Erythroblast (primary cell): ENCODE measurements at regions not wholly inside any gene's neighbourhood (a gene's known extent, or its start where the extent isn't known, plus 50 kb on each side); places are given as distances from the start of the nearest gene placed in this dataset.

Experiments used
- GATA1 ChIP-seq: IDR thresholded peaks from 2 replicates; pipeline ENCODE4 v1.6.1; 2011; ENCODE audit warnings: low read depth, mild to moderate bottlenecking, control low read depth, low read length, moderate library complexity
- POLR2A ChIP-seq: IDR thresholded peaks from 2 replicates; pipeline ENCODE4 v1.6.1; 2011; ENCODE audit warnings: mild to moderate bottlenecking, low read length

DNA sequence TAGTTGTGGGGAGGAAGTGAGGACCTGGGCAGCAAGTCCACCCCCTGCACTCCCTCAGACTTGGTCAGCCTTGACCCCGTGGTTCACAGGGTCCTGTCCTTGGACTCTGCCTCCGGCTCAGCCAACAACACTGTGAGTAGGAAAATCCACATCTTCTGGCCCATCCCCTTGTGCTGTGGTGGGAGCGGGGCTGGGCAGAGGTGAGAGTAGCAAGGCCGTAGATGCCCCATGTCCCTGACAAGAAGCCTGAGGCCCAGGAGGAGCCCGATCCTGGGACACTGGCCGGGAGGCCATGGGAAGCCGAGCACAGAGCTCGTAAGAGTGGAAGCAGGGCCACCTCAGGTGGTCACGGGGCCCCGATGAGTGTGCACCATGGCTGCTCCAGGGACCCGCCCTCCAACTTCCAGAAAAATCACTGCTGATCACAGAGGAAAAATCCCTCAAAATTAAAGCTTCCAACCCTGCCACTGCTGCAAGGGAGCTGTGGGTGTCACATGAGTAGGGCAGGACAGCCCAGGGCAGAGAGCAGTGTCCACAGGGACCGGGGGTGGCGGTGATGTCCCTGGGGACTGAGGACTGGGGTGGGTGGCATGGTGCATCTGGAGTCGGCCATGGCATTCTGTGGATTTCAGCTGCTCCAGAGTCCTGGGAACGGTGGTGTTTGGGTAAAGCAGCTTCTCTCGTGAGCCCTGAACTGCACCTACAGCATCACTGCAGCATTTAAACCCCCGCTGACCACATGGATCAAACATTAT is 189.4 kb downstream of the DLL1 start:
- no peak for TF ChIP-seq POLR2A
- TF ChIP-seq GATA1: no peak
